HG03097 (cell line): ENCODE measurements at regions not wholly inside any gene's neighbourhood (a gene's known extent, or its start where the extent isn't known, plus 50 kb on each side); places are given as distances from the start of the nearest gene placed in this dataset.
"Not testable (repeated sequence)": the region's sequence is repeated elsewhere in the genome, so short reads cannot be mapped to it uniquely, and the experiment has no call there.

Source experiments
- ATAC-seq: cut with Tn5 transposase; IDR thresholded peaks from one replicate; pipeline ENCODE4 v1.9.1; 2021; ENCODE audit not compliant: unreplicated experiment, low FRiP score

DNA sequence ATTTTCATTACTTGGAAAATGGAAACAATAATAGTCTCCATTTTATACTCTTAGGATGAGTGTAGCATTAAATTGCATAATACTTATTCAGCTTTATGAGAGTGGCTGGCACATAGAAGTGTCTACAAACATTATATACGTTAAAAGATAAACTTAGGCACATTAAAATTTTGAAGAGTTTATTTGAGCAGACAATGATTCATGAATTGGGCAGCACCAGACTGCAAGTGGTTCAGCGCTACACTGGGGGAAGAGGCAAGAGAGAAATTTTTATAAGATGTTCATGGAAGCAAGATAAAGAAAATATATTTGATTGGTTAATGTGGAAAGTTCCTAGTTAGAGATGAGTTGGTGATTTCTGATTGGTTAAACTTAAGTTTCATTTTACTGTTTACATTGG is 243.7 kb downstream of the RASEF start:
- no peak for ATAC-seq

DNA sequence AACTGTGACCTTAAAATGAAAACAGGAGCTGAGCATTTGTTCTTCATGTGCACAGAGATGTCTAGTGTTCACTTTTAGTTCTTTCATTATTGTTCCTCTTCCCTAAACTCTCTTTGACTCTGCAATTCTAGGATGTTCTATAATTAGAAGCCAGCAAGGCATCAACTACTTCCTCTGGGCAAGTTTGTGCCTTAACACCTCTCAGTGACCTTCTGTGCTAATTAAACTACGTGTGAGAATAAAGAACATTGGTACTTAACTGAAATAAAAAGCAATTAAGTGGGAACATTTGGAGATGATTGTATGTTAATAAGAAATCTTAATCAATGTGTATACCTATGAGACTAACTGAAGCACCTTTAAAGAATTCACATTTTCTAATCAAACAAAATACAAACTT is 242.8 kb downstream of the RASEF start:
- ATAC-seq: no peak

DNA sequence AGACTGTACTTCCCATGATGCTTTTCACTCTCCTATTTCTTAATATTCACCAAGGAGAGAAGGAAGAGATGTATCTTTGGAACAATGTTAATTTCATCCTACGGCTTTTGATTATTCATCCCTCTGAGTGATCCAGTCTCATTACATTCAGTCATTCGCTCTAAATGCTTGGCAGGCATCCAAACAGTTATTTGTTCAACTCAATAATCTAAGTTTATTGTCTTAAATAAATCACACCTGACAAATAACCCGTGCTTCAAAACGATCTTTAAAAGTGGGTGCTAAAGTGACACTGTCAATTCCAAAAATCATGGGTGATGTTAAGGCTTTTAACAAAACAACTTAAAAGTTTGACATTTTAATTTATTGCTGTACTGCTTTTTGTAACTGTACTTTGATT is 233.1 kb downstream of the RASEF start:
- ATAC-seq: no peak

GRCh38 chr9:82865524-82865923 is 197.4 kb downstream of the RASEF start:
- no peak for ATAC-seq

DNA sequence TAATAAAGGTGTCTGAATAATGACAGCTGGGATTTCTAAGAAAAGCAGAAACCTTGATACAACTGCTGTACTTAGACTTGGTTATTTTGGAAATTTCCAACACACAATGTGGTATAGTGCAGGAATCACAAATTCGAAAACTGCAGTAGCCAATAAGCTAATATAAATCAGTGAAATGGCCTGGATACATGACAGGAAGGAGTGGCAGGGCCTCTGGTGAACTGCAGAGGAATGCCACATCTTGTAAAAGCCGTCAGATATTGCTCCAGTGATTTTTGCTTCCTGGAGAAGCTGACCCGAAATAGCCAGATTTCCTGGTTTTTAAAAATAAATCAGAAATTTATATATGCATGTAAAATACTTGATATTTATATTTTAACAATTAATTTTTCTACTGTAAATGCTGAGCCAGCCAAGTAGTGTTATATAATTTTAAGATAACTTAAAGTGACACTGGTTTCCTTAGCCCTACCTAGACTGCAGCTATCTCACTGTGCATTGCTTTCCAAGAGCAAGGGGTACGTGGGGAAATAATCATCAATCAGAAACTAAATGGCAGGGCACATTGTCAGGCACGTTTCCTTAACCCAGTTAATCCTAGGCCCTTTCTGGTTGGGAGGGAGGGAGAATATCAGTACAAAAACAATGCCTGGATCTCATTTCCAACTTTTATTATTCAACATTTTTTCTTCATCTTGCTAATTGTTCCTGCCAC is 182.4 kb downstream of the RASEF start:
- ATAC-seq: no peak

GRCh38 chr9:82882138-82882537 is 180.8 kb downstream of the RASEF start:
- no peak for ATAC-seq

GRCh38 chr9:82882748-82883147 is 180.2 kb downstream of the RASEF start:
- no peak for ATAC-seq

DNA sequence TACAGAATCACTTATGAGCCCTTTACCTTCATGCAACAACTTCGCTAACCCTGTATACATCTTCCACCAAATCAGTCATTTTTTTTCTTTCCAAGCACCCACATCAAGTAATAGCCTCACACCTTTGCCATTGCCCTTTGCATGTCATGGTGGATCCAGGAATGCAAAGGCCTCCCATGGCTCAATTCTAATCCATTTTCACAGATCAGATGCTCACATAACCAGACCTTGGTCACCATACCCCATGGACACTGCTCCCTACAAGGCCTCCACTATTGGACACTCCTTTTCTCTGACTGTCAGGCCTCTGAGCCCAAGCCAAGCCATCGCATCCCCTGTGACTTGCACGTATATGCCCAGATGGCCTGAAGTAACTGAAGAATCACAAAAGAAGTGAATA is 179.5 kb downstream of the RASEF start:
- ATAC-seq: no peak

- not testable (repeated sequence) for ATAC-seq
Measured at GRCh38 chr9:82883974-82884373, 179.0 kb downstream of the RASEF start.

- ATAC-seq: no peak
Measured at GRCh38 chr9:82890401-82890800, 172.5 kb downstream of the RASEF start.

- ATAC-seq: no peak
Measured at GRCh38 chr9:82890865-82891264, 172.1 kb downstream of the RASEF start.

DNA sequence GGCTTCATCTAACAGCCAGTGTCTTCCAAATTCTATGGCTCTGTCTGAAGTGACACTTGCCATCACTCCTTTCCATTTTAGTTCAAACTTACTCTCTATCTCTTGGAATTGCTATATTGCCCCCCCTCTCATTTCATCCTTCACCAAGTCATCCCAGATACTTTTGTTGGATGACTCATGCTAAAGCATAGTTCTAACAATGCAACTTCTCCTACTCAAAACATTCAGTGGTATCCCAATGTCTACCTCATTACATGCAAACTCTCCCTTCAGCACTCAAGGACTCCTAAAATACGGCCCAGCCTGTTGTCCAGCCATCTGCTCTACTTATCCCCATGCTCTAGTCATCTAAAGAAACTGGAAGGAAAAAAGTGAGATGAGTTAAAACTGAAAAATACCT is 171.6 kb downstream of the RASEF start:
- ATAC-seq: no peak

- no peak for ATAC-seq
Measured at GRCh38 chr9:82893549-82893948, 169.4 kb downstream of the RASEF start.

DNA sequence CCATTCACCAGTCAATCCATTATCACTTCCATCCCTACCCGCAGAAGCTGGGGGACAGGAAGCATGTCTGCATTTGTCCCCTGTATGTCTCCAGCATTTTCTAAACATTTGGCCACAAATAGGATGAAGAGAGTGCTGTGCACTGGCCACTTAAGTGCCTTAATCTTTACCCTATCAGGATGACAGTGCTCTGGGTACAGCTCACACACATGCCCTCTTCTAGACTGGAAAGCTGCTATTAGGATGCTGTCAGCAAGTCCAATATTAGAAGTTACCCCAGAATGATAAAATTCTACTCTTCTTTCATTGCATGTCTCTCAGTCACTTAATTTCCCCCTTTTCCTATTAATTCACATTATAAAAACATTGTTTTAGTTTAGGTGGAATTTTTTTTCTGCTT is 168.4 kb downstream of the RASEF start:
- no peak for ATAC-seq

DNA sequence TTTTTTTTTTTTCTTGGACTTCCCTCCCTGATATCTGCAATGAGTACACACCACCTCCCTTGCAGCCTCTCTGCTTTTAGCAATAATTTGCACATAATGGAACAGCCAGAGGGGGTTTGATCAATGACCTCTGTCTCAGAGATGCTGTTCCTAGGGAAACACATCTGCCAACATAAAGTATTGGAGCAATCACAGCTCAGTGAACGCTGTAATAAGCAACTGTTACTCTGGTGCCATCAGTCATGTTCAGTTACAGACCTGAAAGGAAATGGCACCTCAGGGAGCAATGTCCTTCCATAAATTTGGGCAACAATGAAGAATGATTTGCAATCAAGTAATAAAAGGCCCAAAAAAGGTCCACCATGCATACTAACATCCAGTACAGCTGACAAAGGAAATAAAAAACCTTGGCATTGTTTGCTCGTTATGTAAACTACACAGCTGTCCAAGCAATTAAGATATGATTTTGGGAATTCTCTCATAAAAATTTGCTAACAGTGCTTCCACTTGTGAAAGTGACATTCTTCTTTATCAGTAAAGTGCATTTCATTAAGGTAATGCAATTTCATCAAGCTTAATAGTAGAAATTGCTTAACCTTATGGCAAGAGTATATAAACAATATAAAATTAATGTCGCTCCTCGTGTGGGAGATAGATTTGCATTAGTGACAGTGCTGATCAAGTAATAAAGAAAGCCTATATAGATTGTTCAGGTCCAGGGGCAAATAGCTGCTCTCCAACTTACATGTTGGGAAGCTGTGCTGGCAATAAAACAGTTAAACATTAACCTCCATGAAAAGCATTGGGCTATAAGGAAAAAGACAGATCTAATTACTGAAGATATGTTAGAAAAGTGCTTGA is 167.8 kb downstream of the RASEF start:
- no peak for ATAC-seq

DNA sequence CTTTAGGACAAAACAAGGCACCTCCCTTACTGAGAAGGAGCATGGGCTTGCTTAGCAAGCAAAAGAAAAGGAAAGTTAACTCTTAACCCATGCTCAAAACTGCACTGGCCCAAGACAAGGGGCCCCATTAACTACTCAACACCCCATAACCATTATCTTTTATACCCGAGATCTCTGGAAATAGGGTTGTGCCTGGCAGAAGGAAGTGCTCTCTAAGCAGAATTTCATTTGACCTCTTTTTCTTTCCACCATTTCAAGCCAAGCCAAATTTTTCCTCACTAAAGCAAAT is 167.2 kb downstream of the RASEF start:
- no peak for ATAC-seq

GRCh38 chr9:82903503-82903902 is 159.4 kb downstream of the RASEF start:
- no peak for ATAC-seq

DNA sequence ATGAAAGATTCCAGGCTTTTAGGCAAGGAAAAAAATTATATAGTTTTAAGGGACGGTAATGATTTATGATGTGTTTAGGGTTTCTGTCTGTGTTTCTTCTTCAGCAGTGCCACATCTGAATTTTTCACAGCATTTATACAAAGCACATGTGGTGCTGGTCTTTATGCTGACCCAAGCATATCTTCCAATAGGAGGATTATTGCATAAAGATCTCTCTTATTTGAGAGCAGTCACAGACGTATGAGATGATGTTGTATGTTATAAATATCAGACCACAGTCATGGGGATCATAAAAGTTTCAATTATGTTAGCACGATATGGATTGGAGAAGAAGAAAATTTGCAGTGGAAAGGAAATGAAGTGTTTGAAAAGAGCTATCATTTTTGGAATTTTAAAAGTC is 150.9 kb downstream of the RASEF start:
- ATAC-seq: no peak

DNA sequence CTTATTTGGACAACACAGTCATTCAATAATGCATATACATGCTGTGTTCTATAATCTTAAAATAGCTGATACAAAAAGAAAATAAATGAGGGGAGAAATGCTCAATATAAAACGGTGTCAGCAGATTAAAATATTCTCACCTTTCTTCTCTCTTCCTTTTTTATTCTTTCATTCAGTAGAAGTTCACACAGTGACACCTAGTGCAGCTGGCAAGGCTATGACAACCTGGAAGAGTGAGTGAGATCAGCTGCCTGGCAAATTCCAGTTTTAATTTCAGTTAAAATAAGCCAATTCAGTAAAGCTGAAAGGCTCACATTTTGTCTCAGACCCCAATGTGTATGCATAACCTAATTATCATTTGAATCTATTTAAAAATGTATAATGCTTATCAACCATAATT is 150.3 kb downstream of the RASEF start:
- no peak for ATAC-seq

DNA sequence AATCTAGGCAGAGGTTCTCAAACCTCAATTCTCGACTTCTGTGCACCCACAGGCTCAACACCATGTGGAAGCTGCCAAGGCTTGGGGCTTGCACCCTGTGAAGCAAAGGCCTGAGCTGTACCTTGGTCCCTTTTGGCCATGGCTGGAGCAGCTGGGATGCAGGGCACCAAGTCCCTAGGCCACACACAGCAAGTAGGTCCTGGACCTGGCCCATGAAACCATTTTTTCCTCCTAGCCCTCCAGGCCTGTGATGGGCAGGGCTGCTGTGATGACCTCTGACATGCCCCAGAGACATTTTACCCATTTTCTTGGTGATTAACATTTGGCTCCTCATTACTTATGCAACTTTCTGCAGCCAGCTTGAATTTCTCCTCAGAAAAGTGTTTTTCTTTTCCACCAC is 146.7 kb downstream of the RASEF start:
- ATAC-seq: not testable (repeated sequence)

- ATAC-seq: no peak
Measured at GRCh38 chr9:82920154-82920553, 142.8 kb downstream of the RASEF start.

GRCh38 chr9:82922686-82923085 is 140.3 kb downstream of the RASEF start:
- no peak for ATAC-seq
